A549 (cell line): ENCODE measurements at regions not wholly inside any gene's neighbourhood (a gene's known extent, or its start where the extent isn't known, plus 50 kb on each side); places are given as distances from the start of the nearest gene placed in this dataset.
A peak's percentile ranks its signal among the peaks of the same experiment; 100 is the strongest.

Experiments used
- ATAC-seq, 2 experiments: fragments of 200-7000 bp in 1 of 2; fragments of >200 bp in 1 of 2; cut with Nextera tagmentation in 1 of 2; cut with Tn5 transposase in 1 of 2; 3 replicates each; pipeline versions ENCODE4 v1.8.0 to v1.9.1; 2018 to 2020; ENCODE audit warnings: mild to moderate bottlenecking in 1 of 2, moderate library complexity in 1 of 2
- CTCF ChIA-PET: fragments of 300-600 bp; sonication (Branson Sonifier 250); formaldehyde crosslinking; extraction: SDS; loops from one replicate; lab custom pipeline; 2021; ENCODE audit warnings: antibody characterized with exemption, inconsistent platforms; lab: Yijun Ruan, JAX
- POLR2A ChIA-PET: fragments of 350-600 bp; formaldehyde crosslinking; extraction: SDS; loops from one replicate; lab custom pipeline; 2021; ENCODE audit warnings: antibody characterized with exemption, inconsistent platforms; lab: Yijun Ruan, JAX
- DNase-seq, 2 experiments: peaks; one replicate each; pipeline versions ENCODE4 v3.0.0 to v3.0.0-alpha.2; 2011 to 2016; ENCODE audit warnings: low read depth in 1 of 2, low spot score in 1 of 2
- FAIRE-seq: peaks from 2 replicates; lab custom pipeline; 2011; peaks lifted over from hg19 to GRCh38; lab: Jason Lieb, UNC
- H3K27ac ChIP-seq, 2 experiments: fragments of >200 bp; sonication (Bioruptor Twin); formaldehyde crosslinking; 3 replicates each; pipeline ENCODE4 v1.5.1; 2016 to 2017
- H3K4me1 ChIP-seq: fragments of >200 bp; sonication (Bioruptor Twin); formaldehyde crosslinking; 3 replicates; pipeline ENCODE4 v1.6.1; 2016
- H3K4me2 ChIP-seq: fragments of >200 bp; sonication (Bioruptor Twin); formaldehyde crosslinking; 3 replicates; pipeline ENCODE4 v1.6.1; 2016
- H3K4me3 ChIP-seq: fragments of >200 bp; sonication (Bioruptor Twin); formaldehyde crosslinking; 3 replicates; pipeline ENCODE4 v1.5.1; 2016
- H3K9me3 ChIP-seq: fragments of >200 bp; sonication (Bioruptor Twin); formaldehyde crosslinking; 3 replicates; pipeline ENCODE4 v1.6.1; 2016
- BHLHE40 ChIP-seq: IDR thresholded peaks from 2 replicates; pipeline ENCODE4 v1.6.1; 2012; ENCODE audit warnings: low read depth, low read length, inconsistent platforms
- CEBPB ChIP-seq, 2 experiments: fragments of >200 bp in 1 of 2; sonication (Bioruptor Twin) in 1 of 2; formaldehyde crosslinking in 1 of 2; IDR thresholded peaks; 2 replicates each; pipeline ENCODE4 v1.6.1; 2012 to 2016
- CHD2 ChIP-seq: fragments of 150-350 bp; IDR thresholded peaks from 2 replicates; pipeline ENCODE4 v1.6.1; 2014; ENCODE audit warnings: low read length; ENCODE audit not compliant: partially characterized antibody
- CTCF ChIP-seq: fragments of >200 bp; sonication (Bioruptor Twin); formaldehyde crosslinking; IDR thresholded peaks from 3 replicates; pipeline ENCODE4 v1.5.1; 2016
- ELK1 ChIP-seq: fragments of 150-350 bp; IDR thresholded peaks from 2 replicates; pipeline ENCODE4 v1.6.1; 2014; ENCODE audit warnings: low read depth, mild to moderate bottlenecking, low read length
- ESRRA ChIP-seq: fragments of 150-350 bp; IDR thresholded peaks from 2 replicates; pipeline ENCODE4 v1.6.1; 2014; ENCODE audit warnings: mild to moderate bottlenecking, low read length, borderline replicate concordance
- FOSB ChIP-seq: fragments of 250-450 bp; sonication (Bioruptor Pico); IDR thresholded peaks from 2 replicates; pipeline ENCODE4 v1.5.0; 2020; ENCODE audit warnings: mild to moderate bottlenecking, moderate library complexity
- FOSL2 ChIP-seq, 2 experiments: fragments of 450-650 bp in 1 of 2; fragments of >200 bp in 1 of 2; sonication (Bioruptor Twin) in 1 of 2; formaldehyde crosslinking; IDR thresholded peaks; 2 replicates each; pipeline versions ENCODE4 v1.5.0 to v1.6.1; 2016 to 2020; ENCODE audit warnings: mild to moderate bottlenecking in 1 of 2, moderate library complexity in 1 of 2
- HDAC2 ChIP-seq: fragments of 200-600 bp; sonication (generic); IDR thresholded peaks from 2 replicates; pipeline ENCODE4 v1.6.1; 2016
- HOXA7 ChIP-seq: fragments of 250-450 bp; sonication (Bioruptor Pico); IDR thresholded peaks from 2 replicates; pipeline ENCODE4 v1.5.0; 2020; ENCODE audit warnings: mild to moderate bottlenecking, moderate library complexity
- HOXB5 ChIP-seq: fragments of 250-450 bp; sonication (Bioruptor Pico); IDR thresholded peaks from 2 replicates; pipeline ENCODE4 v1.5.0; 2020; ENCODE audit warnings: mild to moderate bottlenecking, moderate library complexity
- KDM5A ChIP-seq: fragments of 200-600 bp; sonication (generic); IDR thresholded peaks from 2 replicates; pipeline ENCODE4 v1.6.1; 2016; ENCODE audit warnings: antibody characterized with exemption, mild to moderate bottlenecking
- MAFK ChIP-seq: fragments of 450-650 bp; IDR thresholded peaks from 2 replicates; pipeline ENCODE4 v1.6.1; 2014; ENCODE audit not compliant: partially characterized antibody
- MAX ChIP-seq: IDR thresholded peaks from 2 replicates; pipeline ENCODE4 v1.6.1; 2012
- NPAS2 ChIP-seq: fragments of 250-450 bp; sonication (Bioruptor Pico); IDR thresholded peaks from 2 replicates; pipeline ENCODE4 v1.8.0; 2022; ENCODE audit warnings: mild to moderate bottlenecking, moderate library complexity, borderline replicate concordance
- PHF8 ChIP-seq: fragments of 200-600 bp; sonication (generic); IDR thresholded peaks from 2 replicates; pipeline ENCODE4 v1.6.1; 2016; ENCODE audit warnings: low read depth, mild to moderate bottlenecking, antibody characterized with exemption, moderate library complexity, borderline replicate concordance
- POLR2AphosphoS2 ChIP-seq: conservative IDR thresholded peaks from 2 replicates; pipeline ENCODE4 v1.6.1; 2012; ENCODE audit warnings: low read length, improper control_type of control experiment, inconsistent platforms
- RFX5 ChIP-seq: fragments of 450-650 bp; IDR thresholded peaks from 2 replicates; pipeline ENCODE4 v1.7.1; 2014; ENCODE audit warnings: antibody characterized with exemption, mild to moderate bottlenecking, moderate library complexity
- RNF2 ChIP-seq: fragments of 200-600 bp; sonication (generic); IDR thresholded peaks from 2 replicates; pipeline ENCODE4 v1.6.1; 2016; ENCODE audit warnings: low read depth, mild to moderate bottlenecking, antibody characterized with exemption, moderate library complexity, borderline replicate concordance
- SMC3 ChIP-seq: fragments of >200 bp; sonication (Bioruptor Twin); formaldehyde crosslinking; IDR thresholded peaks from 3 replicates; pipeline ENCODE4 v1.6.1; 2018; ENCODE audit warnings: inconsistent platforms
- TFCP2L1 ChIP-seq: fragments of 250-450 bp; sonication (Bioruptor Pico); IDR thresholded peaks from 2 replicates; pipeline ENCODE4 v1.5.0; 2021; ENCODE audit warnings: mild to moderate bottlenecking
- USF2 ChIP-seq: fragments of 450-650 bp; IDR thresholded peaks from 2 replicates; pipeline ENCODE4 v1.6.1; 2014; ENCODE audit warnings: antibody characterized with exemption
- ZFP36 ChIP-seq: fragments of 450-650 bp; IDR thresholded peaks from 2 replicates; pipeline ENCODE4 v1.6.1; 2014; ENCODE audit warnings: borderline replicate concordance; ENCODE audit not compliant: partially characterized antibody
- ZSCAN20 ChIP-seq: fragments of 250-450 bp; sonication (Bioruptor Pico); IDR thresholded peaks from 2 replicates; pipeline ENCODE4 v1.8.0; 2022; ENCODE audit warnings: mild to moderate bottlenecking, moderate library complexity
- WGBS: methylation state at CpG from one replicate; pipeline ENCODE4 v1.1.6; 2017; ENCODE audit errors: missing lambda C conversion rate; 5-methylcytosine and 5-hydroxymethylcytosine counted together
- TF ChIP-seq, protein P1 (sequence below): fragments of >200 bp; sonication (Bioruptor Twin); formaldehyde crosslinking; IDR thresholded peaks from 2 replicates; pipeline ENCODE4 v1.6.1; 2016
- TF ChIP-seq, protein P2 (sequence below): IDR thresholded peaks from 2 replicates; pipeline ENCODE4 v1.6.1; 2012

GRCh38 chr9:90005388-90005787, 400.6 kb downstream of the GADD45G start:
- WGBS = 66% methylated on average over 3 of the region's 3 CpGs
- POLR2A ChIA-PET = no interaction called here
- CTCF ChIA-PET = no interaction called here

GRCh38 chr9:90007516-90008440, 403.0 kb downstream of the GADD45G start:
- ATAC-seq (peak in 1 of 2 experiments; percentile 30; a peak in 1 of 6 replicates), FAIRE-seq (no peak), DNase-seq (no peak)
- ChIA-PET CTCF (no interaction called here), POLR2A (no interaction called here)
- Histone ChIP-seq H3K4me2 (no peak overlapping the region), H3K9me3 (no peaks in the 10 kb centered on the region), H3K4me1 (no peaks in the 10 kb centered on the region), H3K4me3 (no peak overlapping the region), H3K27ac (peak overlapping the region in 1 of 2 experiments; percentile 20; a peak in 1 of 6 replicates)
- 61% methylated on average over 11 of the region's 11 CpGs for WGBS
- TF ChIP-seq FOSB (CRISPR knock-in tag) (no peak), HDAC2 (no peak), KDM5A (no peak), CTCF (no peak), PHF8 (no peak), CEBPB (IDR thresholded peaks at IDR 0.05) (no peak), ELK1 (no peak), HOXA7 (CRISPR knock-in tag) (no peak), TFCP2L1 (CRISPR knock-in tag) (no peak)

More at GRCh38 chr9:90005388-90005787, 400.6 kb downstream of the GADD45G start:
- no peaks in the 10 kb centered on the region for H3K9me3 ChIP-seq
- no peak for FAIRE-seq
- H3K4me1 ChIP-seq = peaks cover 8% of the 10 kb centered on the region
- TF ChIP-seq ESRRA (no peak), FOSL2 (IDR thresholded peaks at IDR 0.05) (no peak), FOSL2 (CRISPR knock-in tag; IDR thresholded peaks at IDR 0.05) (no peak), KDM5A (no peak), POLR2AphosphoS2 (no peak), RFX5 (no peak), RNF2 (no peak), BHLHE40 (no peak), CHD2 (no peak), NPAS2 (no peak), ZFP36 (no peak), MAX (no peak), ZSCAN20 (CRISPR knock-in tag) (no peak), USF2 (no peak), SMC3 (no peak), ELK1 (no peak), MAFK (no peak), HOXB5 (no peak)
- TF ChIP-seq, protein P1, sequence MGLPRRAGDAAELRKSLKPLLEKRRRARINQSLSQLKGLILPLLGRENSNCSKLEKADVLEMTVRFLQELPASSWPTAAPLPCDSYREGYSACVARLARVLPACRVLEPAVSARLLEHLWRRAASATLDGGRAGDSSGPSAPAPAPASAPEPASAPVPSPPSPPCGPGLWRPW = no peak
- TF ChIP-seq, protein P2, sequence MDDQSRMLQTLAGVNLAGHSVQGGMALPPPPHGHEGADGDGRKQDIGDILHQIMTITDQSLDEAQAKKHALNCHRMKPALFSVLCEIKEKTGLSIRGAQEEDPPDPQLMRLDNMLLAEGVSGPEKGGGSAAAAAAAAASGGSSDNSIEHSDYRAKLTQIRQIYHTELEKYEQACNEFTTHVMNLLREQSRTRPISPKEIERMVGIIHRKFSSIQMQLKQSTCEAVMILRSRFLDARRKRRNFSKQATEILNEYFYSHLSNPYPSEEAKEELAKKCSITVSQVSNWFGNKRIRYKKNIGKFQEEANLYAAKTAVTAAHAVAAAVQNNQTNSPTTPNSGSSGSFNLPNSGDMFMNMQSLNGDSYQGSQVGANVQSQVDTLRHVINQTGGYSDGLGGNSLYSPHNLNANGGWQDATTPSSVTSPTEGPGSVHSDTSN = no peak
- H3K4me2 ChIP-seq = no peak overlapping the region
- no peak for DNase-seq
- no peak overlapping the region for H3K27ac ChIP-seq
- no peak for ATAC-seq
- H3K4me3 ChIP-seq = no peak overlapping the region
